ENCODE measurements at regions not wholly inside any gene's neighbourhood (a gene's known extent, or its start where the extent isn't known, plus 50 kb on each side); places are given as distances from the start of the nearest gene placed in this dataset.

- no peak overlapping the region for H3K27ac ChIP-seq
- no peak overlapping the region for H3K4me3 ChIP-seq
- DNase-seq (ENCODE audit: low spot score): no peak
- TF ChIP-seq CTCF (IDR thresholded peaks at IDR 0.05): no peak
Measured at GRCh38 chr4:107125496-107125895, 89.4 kb upstream of the DKK2 start.

- no peak for TF ChIP-seq CTCF (IDR thresholded peaks at IDR 0.05)
- DNase-seq (ENCODE audit: low spot score): no peak
- Histone ChIP-seq H3K27ac (no peak overlapping the region), H3K4me3 (no peak overlapping the region)
Measured at GRCh38 chr4:107122736-107123135, 86.6 kb upstream of the DKK2 start.

GRCh38 chr4:107120661-107121060 is 84.5 kb upstream of the DKK2 start:
- H3K4me3 ChIP-seq: no peak overlapping the region
- DNase-seq (ENCODE audit: low spot score): no peak
- TF ChIP-seq CTCF (IDR thresholded peaks at IDR 0.05): no peak
- H3K27ac ChIP-seq: no peak overlapping the region

GRCh38 chr4:107117726-107118125 is 81.6 kb upstream of the DKK2 start:
- H3K4me3 ChIP-seq: no peak overlapping the region
- TF ChIP-seq CTCF (IDR thresholded peaks at IDR 0.05): no peak
- DNase-seq (ENCODE audit: low spot score): no peak
- H3K27ac ChIP-seq: no peak overlapping the region

- no peak for DNase-seq (ENCODE audit: low spot score)
- no peak for TF ChIP-seq CTCF (IDR thresholded peaks at IDR 0.05)
- H3K27ac ChIP-seq: no peak overlapping the region
Measured at GRCh38 chr4:107115185-107115847, 79.2 kb upstream of the DKK2 start.

GRCh38 chr4:107114059-107114458 is 77.9 kb upstream of the DKK2 start:
- no peak for TF ChIP-seq CTCF (IDR thresholded peaks at IDR 0.05)

More at GRCh38 chr4:107115185-107115847, 79.2 kb upstream of the DKK2 start:
- H3K4me3 ChIP-seq: no peak overlapping the region

GRCh38 chr4:107098401-107098800 is 62.3 kb upstream of the DKK2 start:
- no peak for DNase-seq (ENCODE audit: low spot score)
- no peak overlapping the region for H3K27ac ChIP-seq
- no peak overlapping the region for H3K4me3 ChIP-seq
- no peak for TF ChIP-seq CTCF (IDR thresholded peaks at IDR 0.05)

More at GRCh38 chr4:107114059-107114458, 77.9 kb upstream of the DKK2 start:
- Histone ChIP-seq H3K27ac (no peak overlapping the region), H3K4me3 (no peak overlapping the region)
- no peak for DNase-seq (ENCODE audit: low spot score)

Data from coronary artery (tissue), 2 donors.